ENCODE measurements at regions not wholly inside any gene's neighbourhood (a gene's known extent, or its start where the extent isn't known, plus 50 kb on each side); places are given as distances from the start of the nearest gene placed in this dataset.
"Not testable (repeated sequence)": the region's sequence is repeated elsewhere in the genome, so short reads cannot be mapped to it uniquely, and the experiment has no call there.

GRCh38 chr2:8446751-8447150, 235.1 kb upstream of the ID2 start:
- not testable (repeated sequence) for TF ChIP-seq MAFK, SETDB1 (IDR thresholded peaks at IDR 0.05; ENCODE audit: low read length)
- TF ChIP-seq, protein P1, sequence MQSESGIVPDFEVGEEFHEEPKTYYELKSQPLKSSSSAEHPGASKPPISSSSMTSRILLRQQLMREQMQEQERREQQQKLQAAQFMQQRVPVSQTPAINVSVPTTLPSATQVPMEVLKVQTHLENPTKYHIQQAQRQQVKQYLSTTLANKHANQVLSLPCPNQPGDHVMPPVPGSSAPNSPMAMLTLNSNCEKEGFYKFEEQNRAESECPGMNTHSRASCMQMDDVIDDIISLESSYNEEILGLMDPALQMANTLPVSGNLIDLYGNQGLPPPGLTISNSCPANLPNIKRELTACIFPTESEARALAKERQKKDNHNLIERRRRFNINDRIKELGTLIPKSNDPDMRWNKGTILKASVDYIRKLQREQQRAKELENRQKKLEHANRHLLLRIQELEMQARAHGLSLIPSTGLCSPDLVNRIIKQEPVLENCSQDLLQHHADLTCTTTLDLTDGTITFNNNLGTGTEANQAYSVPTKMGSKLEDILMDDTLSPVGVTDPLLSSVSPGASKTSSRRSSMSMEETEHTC (IDR thresholded peaks at IDR 0.05) = not testable (repeated sequence)

Data from K562 (cell line).